GM12801 (cell line): ENCODE measurements at regions not wholly inside any gene's neighbourhood (a gene's known extent, or its start where the extent isn't known, plus 50 kb on each side); places are given as distances from the start of the nearest gene placed in this dataset.

Source experiments
- TF ChIP-seq, protein P1 (sequence below): IDR thresholded peaks from one replicate; pipeline ENCODE4 v1.5.1; 2011; ENCODE audit warnings: control low read depth; ENCODE audit not compliant: insufficient read length; ENCODE audit errors: extremely low read depth

DNA sequence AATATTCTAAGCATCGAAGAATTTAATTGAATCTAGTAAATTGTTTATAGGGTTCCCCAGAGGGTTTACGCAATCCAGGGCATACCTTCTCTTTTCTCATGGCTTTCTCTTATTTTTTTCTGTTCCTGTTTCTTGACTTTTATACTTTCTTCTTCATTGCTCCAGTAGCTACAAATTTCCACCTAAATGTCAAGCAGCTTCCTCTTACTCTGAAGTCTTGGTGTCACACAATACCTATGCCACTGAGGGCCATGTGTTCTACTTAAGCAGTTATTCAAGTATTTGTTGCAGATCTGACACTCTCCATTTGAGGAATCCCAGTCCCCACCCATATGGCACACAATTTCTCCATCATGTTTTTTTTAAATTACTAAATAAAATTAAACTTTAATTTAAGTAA is 343.1 kb upstream of the MBL2 start:
- TF ChIP-seq, protein P1, sequence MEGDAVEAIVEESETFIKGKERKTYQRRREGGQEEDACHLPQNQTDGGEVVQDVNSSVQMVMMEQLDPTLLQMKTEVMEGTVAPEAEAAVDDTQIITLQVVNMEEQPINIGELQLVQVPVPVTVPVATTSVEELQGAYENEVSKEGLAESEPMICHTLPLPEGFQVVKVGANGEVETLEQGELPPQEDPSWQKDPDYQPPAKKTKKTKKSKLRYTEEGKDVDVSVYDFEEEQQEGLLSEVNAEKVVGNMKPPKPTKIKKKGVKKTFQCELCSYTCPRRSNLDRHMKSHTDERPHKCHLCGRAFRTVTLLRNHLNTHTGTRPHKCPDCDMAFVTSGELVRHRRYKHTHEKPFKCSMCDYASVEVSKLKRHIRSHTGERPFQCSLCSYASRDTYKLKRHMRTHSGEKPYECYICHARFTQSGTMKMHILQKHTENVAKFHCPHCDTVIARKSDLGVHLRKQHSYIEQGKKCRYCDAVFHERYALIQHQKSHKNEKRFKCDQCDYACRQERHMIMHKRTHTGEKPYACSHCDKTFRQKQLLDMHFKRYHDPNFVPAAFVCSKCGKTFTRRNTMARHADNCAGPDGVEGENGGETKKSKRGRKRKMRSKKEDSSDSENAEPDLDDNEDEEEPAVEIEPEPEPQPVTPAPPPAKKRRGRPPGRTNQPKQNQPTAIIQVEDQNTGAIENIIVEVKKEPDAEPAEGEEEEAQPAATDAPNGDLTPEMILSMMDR: no peak

DNA sequence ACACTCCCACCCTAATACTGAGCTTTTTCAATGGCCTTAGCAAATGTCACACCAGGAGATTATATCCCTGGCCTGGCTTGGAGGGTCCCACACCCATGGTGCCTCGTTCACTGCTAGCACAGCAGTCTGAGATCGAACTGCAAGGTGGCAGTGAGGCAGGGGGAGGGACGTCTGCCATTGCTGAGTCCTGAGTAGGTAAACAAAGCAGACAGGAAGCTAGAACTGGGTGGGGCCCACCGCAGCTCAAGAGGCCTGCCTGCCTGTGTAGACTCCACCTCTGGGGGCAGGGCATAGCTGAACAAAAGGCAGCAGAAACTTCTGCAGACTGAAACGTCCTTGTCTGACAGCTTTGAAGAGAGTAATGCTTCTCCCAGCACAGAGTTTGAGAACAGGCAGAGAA is 338.9 kb upstream of the MBL2 start:
- TF ChIP-seq, protein P1: no peak

DNA sequence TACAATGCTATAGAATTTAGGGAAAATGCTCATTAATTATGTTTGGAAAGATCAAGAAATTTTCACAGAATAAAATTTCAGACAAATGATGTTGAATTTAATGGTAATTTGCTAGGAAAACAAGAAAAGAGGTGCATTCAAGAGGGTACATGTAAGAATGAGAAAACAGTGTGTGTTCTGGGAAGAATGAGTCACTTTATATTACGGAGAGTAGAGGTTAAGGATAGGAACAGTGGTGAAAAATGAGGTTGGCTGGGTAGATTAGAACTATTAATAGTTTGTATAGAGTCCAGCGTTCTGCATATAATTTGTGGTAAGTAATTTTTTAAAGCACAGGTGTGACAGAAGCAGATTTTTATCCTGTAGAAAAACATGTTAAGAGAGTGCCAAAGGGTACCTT is 336.7 kb upstream of the MBL2 start:
- TF ChIP-seq, protein P1: no peak

DNA sequence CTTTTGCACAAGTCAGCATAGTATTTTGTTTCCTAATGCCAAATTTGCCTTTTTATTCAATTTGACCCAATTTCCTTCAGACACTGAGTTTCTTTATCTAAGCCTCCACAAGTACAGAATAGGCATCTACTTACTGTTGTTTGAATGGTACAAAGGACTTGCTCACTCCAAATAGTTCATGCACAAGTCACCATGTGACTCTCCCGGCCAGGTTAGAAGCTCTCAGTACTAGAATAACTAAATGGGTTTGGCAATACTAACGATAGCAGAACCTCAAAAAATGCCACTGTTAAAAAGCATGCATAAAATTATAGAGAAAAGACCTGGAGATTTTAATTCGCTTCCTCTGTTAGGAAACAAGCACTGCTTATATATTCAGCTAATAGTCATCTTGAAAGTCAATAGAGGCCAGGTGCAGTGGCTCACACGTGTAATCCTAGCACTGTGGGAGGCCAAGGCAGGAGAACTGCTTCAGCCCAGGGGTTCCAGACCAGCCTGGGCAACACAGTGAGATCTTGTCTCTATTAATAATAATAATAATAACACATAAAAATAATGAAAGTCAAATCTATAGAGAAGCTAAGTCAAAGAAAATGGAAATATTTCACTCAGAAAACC is 335.8 kb upstream of the MBL2 start:
- TF ChIP-seq, protein P1: no peak

DNA sequence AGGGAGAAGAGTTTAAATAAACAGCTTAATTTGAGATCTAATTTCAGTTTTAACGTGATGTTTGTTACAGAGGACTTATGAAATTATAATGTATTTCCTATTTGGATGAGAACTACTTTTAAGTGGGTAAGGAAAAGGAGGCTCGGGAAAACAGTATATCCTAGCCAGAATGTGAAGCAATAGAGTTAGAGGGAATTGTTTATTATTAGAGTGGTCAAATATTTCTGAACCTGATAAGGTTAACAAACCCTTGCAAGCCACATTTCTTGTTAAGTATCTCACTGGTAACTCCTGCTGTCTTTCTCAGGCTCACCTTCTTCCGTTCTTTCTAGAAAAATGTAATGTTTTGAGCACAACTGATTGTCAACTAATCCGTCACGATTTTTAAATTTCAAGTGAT is 335.1 kb upstream of the MBL2 start:
- TF ChIP-seq, protein P1: no peak

DNA sequence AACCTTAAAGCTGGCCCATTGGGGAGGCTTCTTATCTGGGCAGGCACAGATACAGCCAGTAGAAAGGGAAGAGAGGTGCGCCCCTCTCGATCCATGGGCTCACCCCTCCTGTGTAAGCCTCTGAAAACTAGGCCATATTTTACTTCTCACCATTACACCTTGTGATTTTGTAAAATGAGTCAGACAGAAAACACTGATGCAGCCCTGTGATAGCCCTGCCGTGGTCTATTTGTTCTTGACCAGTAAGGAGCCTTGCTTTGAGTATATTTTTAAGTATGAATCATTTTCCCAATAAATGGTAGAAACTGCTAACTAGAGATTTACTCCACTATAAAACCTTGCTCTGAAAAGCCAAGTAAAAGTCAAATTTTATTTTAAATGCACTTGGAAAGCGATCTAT is 329.8 kb upstream of the MBL2 start:
- TF ChIP-seq, protein P1: no peak

DNA sequence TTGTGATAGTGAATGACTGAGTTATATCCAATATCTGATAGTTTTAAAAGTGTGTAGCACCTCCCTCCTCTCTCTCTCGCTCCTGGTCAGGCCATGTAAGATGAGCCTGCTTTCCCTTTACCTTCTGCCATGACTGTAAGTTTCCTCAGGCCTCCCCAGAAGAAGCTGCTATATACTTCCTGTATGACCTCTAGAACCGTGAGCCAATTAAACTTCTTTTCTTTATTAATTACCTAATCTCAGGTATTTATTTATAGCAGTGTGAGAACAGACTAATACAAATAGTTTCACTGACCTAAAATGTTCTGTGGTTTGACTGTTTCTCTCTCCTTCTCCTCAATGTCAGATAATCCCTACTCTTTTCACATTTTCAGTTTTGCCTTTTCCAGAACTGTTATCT is 321.3 kb upstream of the MBL2 start:
- TF ChIP-seq, protein P1: no peak
